GM18951 (cell line): ENCODE measurements at regions not wholly inside any gene's neighbourhood (a gene's known extent, or its start where the extent isn't known, plus 50 kb on each side); places are given as distances from the start of the nearest gene placed in this dataset.

ENCODE experiments used
- POLR2A ChIP-seq: IDR thresholded peaks from 4 replicates; pipeline ENCODE4 v1.6.1; 2011; ENCODE audit warnings: mild to moderate bottlenecking; ENCODE audit not compliant: insufficient read length, insufficient read depth; ENCODE audit errors: extremely low read depth
- in situ Hi-C: fragments of 300-500 bp; cut with MboI; formaldehyde crosslinking; loops from one replicate; pipeline ENCODE4 v1.12.0; 2022; ENCODE audit warnings: low sequenced_read_pairs, mixed read lengths, inconsistent platforms; ENCODE audit not compliant: unreplicated experiment

- no peak for TF ChIP-seq POLR2A
- in situ Hi-C loops, result no loop called here
These were observed 53.7 kb upstream of the PLEKHA5 start for GRCh38 chr12:19075711-19076340.
